ENCODE measurements at regions not wholly inside any gene's neighbourhood (a gene's known extent, or its start where the extent isn't known, plus 50 kb on each side); places are given as distances from the start of the nearest gene placed in this dataset.

GRCh38 chr4:82261084-82261483 is 112.7 kb downstream of the HNRNPD start:
- 83% methylated on average over 2 of the region's 2 CpGs for WGBS (ENCODE audit: insufficient coverage)
- Mint-ChIP-seq H3K36me3 (no peaks in the 10 kb centered on the region), H3K27ac (no peak overlapping the region), H3K9me3 (no peaks in the 10 kb centered on the region), H3K4me1 (no peaks in the 10 kb centered on the region), H3K27me3 (ENCODE audit: low read depth in 2 of 2) (peaks cover 6 to 19% of the 10 kb centered on the region in 2 donors), H3K4me3 (no peak overlapping the region)
- intact Hi-C loops (cut with micrococcal nuclease): loop anchor here (10.0 kb wide), 1 partner anchor 416 kb away; no protein-coding TSS in a partner anchor
- ATAC-seq (no peak), DNase-seq (no peak)
- H3K36me3 ChIP-seq (ENCODE audit: control insufficient read depth, insufficient read depth, low read length): no peaks in the 10 kb centered on the region
- H3K27me3 ChIP-seq (ENCODE audit: control insufficient read depth, insufficient read depth, low read length): no peaks in the 10 kb centered on the region
- H3K9me3 ChIP-seq (ENCODE audit: control insufficient read depth, insufficient read depth, low read length): no peaks in the 10 kb centered on the region
- no peak for TF ChIP-seq CTCF (IDR thresholded peaks at IDR 0.05)
- H3K4me3 ChIP-seq (ENCODE audit: low read length): no peak overlapping the region
- no peaks in the 10 kb centered on the region for H3K4me1 ChIP-seq (ENCODE audit: control insufficient read depth, insufficient read depth, low read length)
- H3K27ac ChIP-seq (ENCODE audit: low read length): no peak overlapping the region

- ATAC-seq (no peak), DNase-seq (no peak)
- intact Hi-C loops (cut with micrococcal nuclease): loop anchor here (10.0 kb wide), 1 partner anchor 416 kb away; no protein-coding TSS in a partner anchor
- no peaks in the 10 kb centered on the region for H3K36me3 ChIP-seq (ENCODE audit: control insufficient read depth, insufficient read depth, low read length)
- Mint-ChIP-seq H3K36me3 (no peaks in the 10 kb centered on the region), H3K4me3 (no peak overlapping the region), H3K9me3 (no peaks in the 10 kb centered on the region), H3K27me3 (ENCODE audit: low read depth in 2 of 2) (peaks cover 6 to 19% of the 10 kb centered on the region in 2 donors), H3K27ac (no peak overlapping the region), H3K4me1 (no peaks in the 10 kb centered on the region)
- TF ChIP-seq CTCF (IDR thresholded peaks at IDR 0.05): no peak
- H3K27me3 ChIP-seq (ENCODE audit: control insufficient read depth, insufficient read depth, low read length): no peaks in the 10 kb centered on the region
- H3K9me3 ChIP-seq (ENCODE audit: control insufficient read depth, insufficient read depth, low read length): no peaks in the 10 kb centered on the region
- no peak overlapping the region for H3K4me3 ChIP-seq (ENCODE audit: low read length)
- H3K4me1 ChIP-seq (ENCODE audit: control insufficient read depth, insufficient read depth, low read length): no peaks in the 10 kb centered on the region
- no peak overlapping the region for H3K27ac ChIP-seq (ENCODE audit: low read length)
These were observed 113.2 kb downstream of the HNRNPD start for GRCh38 chr4:82260632-82261031.

GRCh38 chr4:82256718-82257117 is 117.1 kb downstream of the HNRNPD start:
- no peak for DNase-seq
- Mint-ChIP-seq H3K27ac (no peak overlapping the region), H3K4me3 (no peak overlapping the region), H3K4me1 (no peaks in the 10 kb centered on the region), H3K9me3 (no peaks in the 10 kb centered on the region), H3K36me3 (no peaks in the 10 kb centered on the region), H3K27me3 (ENCODE audit: low read depth in 2 of 2) (peaks cover 2 to 10% of the 10 kb centered on the region in 2 donors)
- Histone ChIP-seq H3K27ac (ENCODE audit: low read length) (no peak overlapping the region), H3K9me3 (ENCODE audit: control insufficient read depth, insufficient read depth, low read length) (no peaks in the 10 kb centered on the region), H3K4me3 (ENCODE audit: low read length) (no peak overlapping the region), H3K27me3 (ENCODE audit: control insufficient read depth, insufficient read depth, low read length) (no peaks in the 10 kb centered on the region), H3K36me3 (ENCODE audit: control insufficient read depth, insufficient read depth, low read length) (no peaks in the 10 kb centered on the region), H3K4me1 (ENCODE audit: control insufficient read depth, insufficient read depth, low read length) (no peaks in the 10 kb centered on the region)
- TF ChIP-seq CTCF (IDR thresholded peaks at IDR 0.05): no peak
- intact Hi-C loops (cut with micrococcal nuclease): no loop called here
- ATAC-seq: no peak
- 88% methylated on average over 2 of the region's 2 CpGs for WGBS (ENCODE audit: insufficient coverage)

GRCh38 chr4:82255657-82256056 is 118.1 kb downstream of the HNRNPD start:
- no peak for TF ChIP-seq CTCF (IDR thresholded peaks at IDR 0.05)
- Mint-ChIP-seq H3K9me3 (no peaks in the 10 kb centered on the region), H3K36me3 (no peaks in the 10 kb centered on the region), H3K4me3 (no peak overlapping the region), H3K27me3 (ENCODE audit: low read depth in 2 of 2) (peaks cover 2% of the 10 kb centered on the region in 2 donors), H3K4me1 (no peaks in the 10 kb centered on the region), H3K27ac (no peak overlapping the region)
- Histone ChIP-seq H3K4me3 (ENCODE audit: low read length) (no peak overlapping the region), H3K4me1 (ENCODE audit: control insufficient read depth, insufficient read depth, low read length) (no peaks in the 10 kb centered on the region), H3K36me3 (ENCODE audit: control insufficient read depth, insufficient read depth, low read length) (no peaks in the 10 kb centered on the region), H3K27me3 (ENCODE audit: control insufficient read depth, insufficient read depth, low read length) (no peaks in the 10 kb centered on the region), H3K27ac (ENCODE audit: low read length) (no peak overlapping the region), H3K9me3 (ENCODE audit: control insufficient read depth, insufficient read depth, low read length) (no peaks in the 10 kb centered on the region)
- WGBS (ENCODE audit: insufficient coverage): 89% methylated on average over 1 of the region's 1 CpG
- ATAC-seq (no peak), DNase-seq (no peak)
- intact Hi-C loops (cut with micrococcal nuclease): no loop called here

Measured in natural killer cell (primary cell).